HEK293T (cell line): ENCODE measurements at regions not wholly inside any gene's neighbourhood (a gene's known extent, or its start where the extent isn't known, plus 50 kb on each side); places are given as distances from the start of the nearest gene placed in this dataset.

Experiments used
- ARNT ChIP-seq: fragments of 450-650 bp; IDR thresholded peaks from 2 replicates; pipeline ENCODE4 v1.6.1; 2017; ENCODE audit warnings: mild to moderate bottlenecking
- BHLHE40 ChIP-seq: fragments of 450-650 bp; IDR thresholded peaks from 2 replicates; pipeline ENCODE4 v1.6.1; 2016; ENCODE audit warnings: mild to moderate bottlenecking, moderate library complexity, borderline replicate concordance
- CTBP1 ChIP-seq: fragments of 450-650 bp; IDR thresholded peaks from 2 replicates; pipeline ENCODE4 v1.6.1; 2016; ENCODE audit warnings: borderline replicate concordance
- ELF4 ChIP-seq: fragments of 450-650 bp; IDR thresholded peaks from 2 replicates; pipeline ENCODE4 v1.6.1; 2017; ENCODE audit warnings: antibody characterized with exemption
- FOXK2 ChIP-seq: fragments of 450-650 bp; IDR thresholded peaks from 2 replicates; pipeline ENCODE4 v1.6.1; 2016; ENCODE audit warnings: mild to moderate bottlenecking
- HDGF ChIP-seq: fragments of 450-650 bp; IDR thresholded peaks from 2 replicates; pipeline ENCODE4 v1.6.1; 2017; ENCODE audit warnings: antibody characterized with exemption, borderline replicate concordance
- L3MBTL2 ChIP-seq: fragments of 450-650 bp; conservative IDR thresholded peaks from 2 replicates; pipeline ENCODE4 v1.6.1; 2016; ENCODE audit warnings: mild to moderate bottlenecking
- LEF1 ChIP-seq: fragments of 450-650 bp; IDR thresholded peaks from 2 replicates; pipeline ENCODE4 v1.6.1; 2017; ENCODE audit warnings: mild to moderate bottlenecking, borderline replicate concordance
- NFRKB ChIP-seq: fragments of 450-650 bp; IDR thresholded peaks from 2 replicates; pipeline ENCODE4 v1.6.1; 2016; ENCODE audit warnings: mild to moderate bottlenecking, moderate library complexity
- SP1 ChIP-seq: fragments of 450-650 bp; IDR thresholded peaks from 2 replicates; pipeline ENCODE4 v1.6.1; 2017
- ZNF384 ChIP-seq: fragments of 450-650 bp; IDR thresholded peaks from 2 replicates; pipeline ENCODE4 v1.6.1; 2016

GRCh38 chr4:96429657-96430056, 589.8 kb downstream of the PDHA2 start:
- TF ChIP-seq ARNT (no peak), L3MBTL2 (no peak), CTBP1 (no peak), ELF4 (no peak), LEF1 (no peak), SP1 (no peak), FOXK2 (no peak), HDGF (no peak), BHLHE40 (no peak), ZNF384 (no peak), NFRKB (no peak)
